GM23338 (cell line): ENCODE measurements at regions not wholly inside any gene's neighbourhood (a gene's known extent, or its start where the extent isn't known, plus 50 kb on each side); places are given as distances from the start of the nearest gene placed in this dataset.

Source experiments
- ATAC-seq: fragments of 200-7000 bp; cut with Tn5 transposase; 3 replicates; pipeline ENCODE4 v1.9.1; 2020
- DNase-seq: peaks from one replicate; pipeline ENCODE4 v3.0.0-alpha.2; 2015; ENCODE audit warnings: low spot score
- H2AFZ ChIP-seq: fragments of 200-600 bp; sonication (generic); 2 replicates; pipeline ENCODE4 v1.8.0; 2016; ENCODE audit warnings: antibody characterized with exemption, mild to moderate bottlenecking, moderate library complexity
- H3F3A ChIP-seq: fragments of 200-600 bp; sonication (generic); replicated peaks from 2 replicates; pipeline ENCODE4 v1.8.0; 2017; ENCODE audit warnings: antibody characterized with exemption, mixed run types, low read depth
- H3K27ac ChIP-seq: fragments of 200-600 bp; sonication (generic); 2 replicates; pipeline ENCODE4 v1.6.1; 2016; ENCODE audit warnings: low read depth
- H3K27me3 ChIP-seq: fragments of 200-600 bp; sonication (generic); 2 replicates; pipeline ENCODE4 v1.8.0; 2016; ENCODE audit warnings: mild to moderate bottlenecking, mixed run types, moderate library complexity; ENCODE audit not compliant: insufficient read depth
- H3K36me3 ChIP-seq: fragments of 200-600 bp; sonication (generic); 2 replicates; pipeline ENCODE4 v1.8.0; 2016; ENCODE audit warnings: mild to moderate bottlenecking; ENCODE audit not compliant: insufficient read depth
- H3K4me1 ChIP-seq: fragments of 200-600 bp; sonication (generic); 2 replicates; pipeline ENCODE4 v1.8.0; 2016; ENCODE audit warnings: mild to moderate bottlenecking, moderate library complexity; ENCODE audit not compliant: insufficient read depth
- H3K4me2 ChIP-seq: fragments of 200-600 bp; sonication (generic); 2 replicates; pipeline ENCODE4 v1.7.1; 2017; ENCODE audit warnings: mixed run types
- H3K4me3 ChIP-seq: fragments of 200-600 bp; sonication (generic); 2 replicates; pipeline ENCODE4 v1.6.1; 2016; ENCODE audit warnings: mixed run types
- H3K79me2 ChIP-seq: fragments of 200-600 bp; sonication (generic); replicated peaks from 2 replicates; pipeline ENCODE4 v1.8.0; 2017; ENCODE audit warnings: mild to moderate bottlenecking; ENCODE audit not compliant: insufficient read depth
- H3K9me2 ChIP-seq: fragments of 200-600 bp; sonication (generic); 2 replicates; pipeline ENCODE4 v1.8.0; 2017; ENCODE audit not compliant: insufficient read depth
- H4K20me1 ChIP-seq: fragments of 200-600 bp; sonication (generic); replicated peaks from 2 replicates; pipeline ENCODE4 v1.8.0; 2017; ENCODE audit warnings: mild to moderate bottlenecking; ENCODE audit not compliant: insufficient read depth
- H3K27ac Mint-ChIP-seq: 2 replicates; pipeline ENCODE4 v1.8.0; 2020; ENCODE audit warnings: inconsistent platforms, mild to moderate bottlenecking, moderate library complexity, mixed read lengths
- H3K27me3 Mint-ChIP-seq: 3 replicates; pipeline ENCODE4 v1.8.0; 2022; ENCODE audit warnings: low read depth, mild to moderate bottlenecking, moderate library complexity, mixed read lengths, inconsistent platforms; ENCODE audit not compliant: insufficient read depth, poor library complexity
- H3K36me3 Mint-ChIP-seq: 3 replicates; pipeline ENCODE4 v1.8.0; 2021; ENCODE audit warnings: low read depth, mild to moderate bottlenecking, inconsistent platforms, moderate library complexity, mixed read lengths
- H3K4me1 Mint-ChIP-seq: 3 replicates; pipeline ENCODE4 v1.8.0; 2020; ENCODE audit warnings: mild to moderate bottlenecking, inconsistent platforms, mixed read lengths
- H3K4me3 Mint-ChIP-seq: 3 replicates; pipeline ENCODE4 v1.8.0; 2021; ENCODE audit warnings: moderate library complexity, mild to moderate bottlenecking, inconsistent platforms, mixed read lengths
- H3K9me3 Mint-ChIP-seq: 3 replicates; pipeline ENCODE4 v1.8.0; 2020; ENCODE audit warnings: moderate library complexity, mild to moderate bottlenecking, inconsistent platforms, mixed read lengths
- CREB1 ChIP-seq: fragments of 250-450 bp; sonication (Bioruptor Pico); IDR thresholded peaks from 2 replicates; pipeline ENCODE4 v1.5.0; 2020; ENCODE audit warnings: low read depth, mild to moderate bottlenecking, moderate library complexity
- EZH2 ChIP-seq: fragments of 200-600 bp; sonication (generic); IDR thresholded peaks from one replicate; pipeline ENCODE4 v1.8.0; 2017; ENCODE audit warnings: antibody characterized with exemption, mild to moderate bottlenecking, low read depth; ENCODE audit not compliant: unreplicated experiment
- EZH2phosphoT487 ChIP-seq: fragments of 200-600 bp; sonication (generic); IDR thresholded peaks from one replicate; pipeline ENCODE4 v1.8.1; 2018; ENCODE audit warnings: antibody characterized with exemption; ENCODE audit not compliant: unreplicated experiment
- JUNB ChIP-seq: IDR thresholded peaks from one replicate; pipeline ENCODE4 v1.6.1; 2016; ENCODE audit warnings: antibody characterized with exemption; ENCODE audit not compliant: unreplicated experiment
- NANOG ChIP-seq: IDR thresholded peaks from 2 replicates; pipeline ENCODE4 v1.6.1; 2016; ENCODE audit warnings: antibody characterized with exemption, borderline replicate concordance
- POLR2AphosphoS5 ChIP-seq: IDR thresholded peaks from 2 replicates; pipeline ENCODE4 v1.6.1; 2016; ENCODE audit warnings: antibody characterized with exemption, low read depth
- STAT1 ChIP-seq: IDR thresholded peaks from one replicate; pipeline ENCODE4 v1.6.1; 2016; ENCODE audit warnings: antibody characterized with exemption; ENCODE audit not compliant: unreplicated experiment
- ZNF114 ChIP-seq: fragments of 250-450 bp; sonication (Bioruptor Pico); IDR thresholded peaks from 2 replicates; pipeline ENCODE4 v1.5.0; 2020; ENCODE audit warnings: mild to moderate bottlenecking, moderate library complexity
- ZNF331 ChIP-seq: fragments of 250-450 bp; sonication (Bioruptor Pico); IDR thresholded peaks from 2 replicates; pipeline ENCODE4 v1.5.0; 2020; ENCODE audit warnings: low read depth, mild to moderate bottlenecking, moderate library complexity
- TF ChIP-seq, protein P1 (sequence below): IDR thresholded peaks from one replicate; pipeline ENCODE4 v1.6.1; 2018; ENCODE audit warnings: antibody characterized with exemption; ENCODE audit not compliant: unreplicated experiment
- TF ChIP-seq, protein P2 (sequence below): IDR thresholded peaks from 2 replicates; pipeline ENCODE4 v1.6.1; 2016; ENCODE audit warnings: antibody characterized with exemption
- TF ChIP-seq, protein P3 (sequence below): fragments of 250-450 bp; sonication (Bioruptor Pico); IDR thresholded peaks from 2 replicates; pipeline ENCODE4 v1.5.0; 2020; ENCODE audit warnings: mild to moderate bottlenecking, moderate library complexity
- TF ChIP-seq, protein P4 (sequence below), 2 experiments: fragments of 200-600 bp in 1 of 2; sonication (generic) in 1 of 2; conservative IDR thresholded peaks; 2 replicates each; pipeline versions ENCODE4 v1.5.1 to v1.6.1; 2016 to 2017; ENCODE audit warnings: antibody characterized with exemption in 2 of 2, low read depth in 2 of 2, mild to moderate bottlenecking in 2 of 2, moderate library complexity in 1 of 2

GRCh38 chr18:14936313-14936712 lies 188.3 kb downstream of the ANKRD30B start (continued):
- TF ChIP-seq JUNB: no peak
- TF ChIP-seq ZNF114: no peak

DNA sequence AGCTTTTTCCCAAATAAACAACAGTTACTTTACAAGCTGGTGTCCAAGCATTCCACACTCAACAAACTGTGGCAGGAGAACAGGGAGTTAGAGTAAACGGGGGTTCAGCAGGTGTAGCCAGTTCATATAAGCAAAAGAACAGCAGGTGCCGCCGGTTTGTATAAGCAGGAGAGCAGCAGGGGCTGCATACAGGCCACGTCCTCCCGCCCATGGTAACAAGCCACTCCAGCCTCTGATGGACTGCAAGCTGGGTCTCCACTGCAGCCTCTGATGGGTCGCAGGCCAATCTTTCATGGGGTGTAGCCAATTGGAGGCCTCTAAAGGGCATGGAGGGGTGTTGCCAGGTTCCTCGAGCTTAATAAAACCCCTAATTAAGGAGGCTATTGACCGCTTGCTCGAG lies 189.3 kb downstream of the ANKRD30B start:
- H3K4me2 ChIP-seq: no peak overlapping the region
- H3K9me2 ChIP-seq: no peaks in the 10 kb centered on the region
- DNase-seq: no peak
- Mint-ChIP-seq H3K27me3 (peaks cover 7% of the 10 kb centered on the region), H3K4me3 (no peak overlapping the region), H3K4me1 (peaks cover 6% of the 10 kb centered on the region), H3K27ac (no peak overlapping the region), H3K9me3 (peaks cover 82% of the 10 kb centered on the region), H3K36me3 (peaks cover 11% of the 10 kb centered on the region; the same call in 1 of the 3 replicates)
- no peak overlapping the region for H3K27ac ChIP-seq
- H3K4me3 ChIP-seq: no peak overlapping the region
- TF ChIP-seq, protein P1, sequence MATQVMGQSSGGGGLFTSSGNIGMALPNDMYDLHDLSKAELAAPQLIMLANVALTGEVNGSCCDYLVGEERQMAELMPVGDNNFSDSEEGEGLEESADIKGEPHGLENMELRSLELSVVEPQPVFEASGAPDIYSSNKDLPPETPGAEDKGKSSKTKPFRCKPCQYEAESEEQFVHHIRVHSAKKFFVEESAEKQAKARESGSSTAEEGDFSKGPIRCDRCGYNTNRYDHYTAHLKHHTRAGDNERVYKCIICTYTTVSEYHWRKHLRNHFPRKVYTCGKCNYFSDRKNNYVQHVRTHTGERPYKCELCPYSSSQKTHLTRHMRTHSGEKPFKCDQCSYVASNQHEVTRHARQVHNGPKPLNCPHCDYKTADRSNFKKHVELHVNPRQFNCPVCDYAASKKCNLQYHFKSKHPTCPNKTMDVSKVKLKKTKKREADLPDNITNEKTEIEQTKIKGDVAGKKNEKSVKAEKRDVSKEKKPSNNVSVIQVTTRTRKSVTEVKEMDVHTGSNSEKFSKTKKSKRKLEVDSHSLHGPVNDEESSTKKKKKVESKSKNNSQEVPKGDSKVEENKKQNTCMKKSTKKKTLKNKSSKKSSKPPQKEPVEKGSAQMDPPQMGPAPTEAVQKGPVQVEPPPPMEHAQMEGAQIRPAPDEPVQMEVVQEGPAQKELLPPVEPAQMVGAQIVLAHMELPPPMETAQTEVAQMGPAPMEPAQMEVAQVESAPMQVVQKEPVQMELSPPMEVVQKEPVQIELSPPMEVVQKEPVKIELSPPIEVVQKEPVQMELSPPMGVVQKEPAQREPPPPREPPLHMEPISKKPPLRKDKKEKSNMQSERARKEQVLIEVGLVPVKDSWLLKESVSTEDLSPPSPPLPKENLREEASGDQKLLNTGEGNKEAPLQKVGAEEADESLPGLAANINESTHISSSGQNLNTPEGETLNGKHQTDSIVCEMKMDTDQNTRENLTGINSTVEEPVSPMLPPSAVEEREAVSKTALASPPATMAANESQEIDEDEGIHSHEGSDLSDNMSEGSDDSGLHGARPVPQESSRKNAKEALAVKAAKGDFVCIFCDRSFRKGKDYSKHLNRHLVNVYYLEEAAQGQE: no peak
- TF ChIP-seq, protein P2, sequence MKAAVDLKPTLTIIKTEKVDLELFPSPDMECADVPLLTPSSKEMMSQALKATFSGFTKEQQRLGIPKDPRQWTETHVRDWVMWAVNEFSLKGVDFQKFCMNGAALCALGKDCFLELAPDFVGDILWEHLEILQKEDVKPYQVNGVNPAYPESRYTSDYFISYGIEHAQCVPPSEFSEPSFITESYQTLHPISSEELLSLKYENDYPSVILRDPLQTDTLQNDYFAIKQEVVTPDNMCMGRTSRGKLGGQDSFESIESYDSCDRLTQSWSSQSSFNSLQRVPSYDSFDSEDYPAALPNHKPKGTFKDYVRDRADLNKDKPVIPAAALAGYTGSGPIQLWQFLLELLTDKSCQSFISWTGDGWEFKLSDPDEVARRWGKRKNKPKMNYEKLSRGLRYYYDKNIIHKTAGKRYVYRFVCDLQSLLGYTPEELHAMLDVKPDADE: no peak
- TF ChIP-seq, protein P3, sequence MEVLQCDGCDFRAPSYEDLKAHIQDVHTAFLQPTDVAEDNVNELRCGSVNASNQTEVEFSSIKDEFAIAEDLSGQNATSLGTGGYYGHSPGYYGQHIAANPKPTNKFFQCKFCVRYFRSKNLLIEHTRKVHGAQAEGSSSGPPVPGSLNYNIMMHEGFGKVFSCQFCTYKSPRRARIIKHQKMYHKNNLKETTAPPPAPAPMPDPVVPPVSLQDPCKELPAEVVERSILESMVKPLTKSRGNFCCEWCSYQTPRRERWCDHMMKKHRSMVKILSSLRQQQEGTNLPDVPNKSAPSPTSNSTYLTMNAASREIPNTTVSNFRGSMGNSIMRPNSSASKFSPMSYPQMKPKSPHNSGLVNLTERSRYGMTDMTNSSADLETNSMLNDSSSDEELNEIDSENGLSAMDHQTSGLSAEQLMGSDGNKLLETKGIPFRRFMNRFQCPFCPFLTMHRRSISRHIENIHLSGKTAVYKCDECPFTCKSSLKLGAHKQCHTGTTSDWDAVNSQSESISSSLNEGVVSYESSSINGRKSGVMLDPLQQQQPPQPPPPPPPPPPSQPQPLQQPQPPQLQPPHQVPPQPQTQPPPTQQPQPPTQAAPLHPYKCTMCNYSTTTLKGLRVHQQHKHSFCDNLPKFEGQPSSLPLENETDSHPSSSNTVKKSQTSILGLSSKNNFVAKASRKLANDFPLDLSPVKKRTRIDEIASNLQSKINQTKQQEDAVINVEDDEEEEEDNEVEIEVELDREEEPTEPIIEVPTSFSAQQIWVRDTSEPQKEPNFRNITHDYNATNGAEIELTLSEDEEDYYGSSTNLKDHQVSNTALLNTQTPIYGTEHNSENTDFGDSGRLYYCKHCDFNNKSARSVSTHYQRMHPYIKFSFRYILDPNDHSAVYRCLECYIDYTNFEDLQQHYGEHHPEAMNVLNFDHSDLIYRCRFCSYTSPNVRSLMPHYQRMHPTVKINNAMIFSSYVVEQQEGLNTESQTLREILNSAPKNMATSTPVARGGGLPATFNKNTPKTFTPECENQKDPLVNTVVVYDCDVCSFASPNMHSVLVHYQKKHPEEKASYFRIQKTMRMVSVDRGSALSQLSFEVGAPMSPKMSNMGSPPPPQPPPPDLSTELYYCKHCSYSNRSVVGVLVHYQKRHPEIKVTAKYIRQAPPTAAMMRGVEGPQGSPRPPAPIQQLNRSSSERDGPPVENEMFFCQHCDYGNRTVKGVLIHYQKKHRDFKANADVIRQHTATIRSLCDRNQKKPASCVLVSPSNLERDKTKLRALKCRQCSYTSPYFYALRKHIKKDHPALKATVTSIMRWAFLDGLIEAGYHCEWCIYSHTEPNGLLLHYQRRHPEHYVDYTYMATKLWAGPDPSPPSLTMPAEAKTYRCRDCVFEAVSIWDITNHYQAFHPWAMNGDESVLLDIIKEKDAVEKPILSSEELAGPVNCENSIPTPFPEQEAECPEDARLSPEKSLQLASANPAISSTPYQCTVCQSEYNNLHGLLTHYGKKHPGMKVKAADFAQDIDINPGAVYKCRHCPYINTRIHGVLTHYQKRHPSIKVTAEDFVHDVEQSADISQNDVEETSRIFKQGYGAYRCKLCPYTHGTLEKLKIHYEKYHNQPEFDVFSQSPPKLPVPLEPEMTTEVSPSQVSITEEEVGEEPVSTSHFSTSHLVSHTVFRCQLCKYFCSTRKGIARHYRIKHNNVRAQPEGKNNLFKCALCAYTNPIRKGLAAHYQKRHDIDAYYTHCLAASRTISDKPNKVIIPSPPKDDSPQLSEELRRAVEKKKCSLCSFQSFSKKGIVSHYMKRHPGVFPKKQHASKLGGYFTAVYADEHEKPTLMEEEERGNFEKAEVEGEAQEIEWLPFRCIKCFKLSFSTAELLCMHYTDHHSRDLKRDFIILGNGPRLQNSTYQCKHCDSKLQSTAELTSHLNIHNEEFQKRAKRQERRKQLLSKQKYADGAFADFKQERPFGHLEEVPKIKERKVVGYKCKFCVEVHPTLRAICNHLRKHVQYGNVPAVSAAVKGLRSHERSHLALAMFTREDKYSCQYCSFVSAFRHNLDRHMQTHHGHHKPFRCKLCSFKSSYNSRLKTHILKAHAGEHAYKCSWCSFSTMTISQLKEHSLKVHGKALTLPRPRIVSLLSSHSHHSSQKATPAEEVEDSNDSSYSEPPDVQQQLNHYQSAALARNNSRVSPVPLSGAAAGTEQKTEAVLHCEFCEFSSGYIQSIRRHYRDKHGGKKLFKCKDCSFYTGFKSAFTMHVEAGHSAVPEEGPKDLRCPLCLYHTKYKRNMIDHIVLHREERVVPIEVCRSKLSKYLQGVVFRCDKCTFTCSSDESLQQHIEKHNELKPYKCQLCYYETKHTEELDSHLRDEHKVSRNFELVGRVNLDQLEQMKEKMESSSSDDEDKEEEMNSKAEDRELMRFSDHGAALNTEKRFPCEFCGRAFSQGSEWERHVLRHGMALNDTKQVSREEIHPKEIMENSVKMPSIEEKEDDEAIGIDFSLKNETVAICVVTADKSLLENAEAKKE: no peak
- TF ChIP-seq CREB1 (CRISPR knock-in tag): no peak
- TF ChIP-seq ZNF114: no peak
- TF ChIP-seq POLR2AphosphoS5: no peak
- no peak for TF ChIP-seq EZH2phosphoT487
- no peak for TF ChIP-seq EZH2
- no peak for TF ChIP-seq STAT1
- TF ChIP-seq ZNF331 (CRISPR knock-in tag): no peak
- TF ChIP-seq JUNB: no peak
- TF ChIP-seq NANOG: no peak
- TF ChIP-seq, protein P4, sequence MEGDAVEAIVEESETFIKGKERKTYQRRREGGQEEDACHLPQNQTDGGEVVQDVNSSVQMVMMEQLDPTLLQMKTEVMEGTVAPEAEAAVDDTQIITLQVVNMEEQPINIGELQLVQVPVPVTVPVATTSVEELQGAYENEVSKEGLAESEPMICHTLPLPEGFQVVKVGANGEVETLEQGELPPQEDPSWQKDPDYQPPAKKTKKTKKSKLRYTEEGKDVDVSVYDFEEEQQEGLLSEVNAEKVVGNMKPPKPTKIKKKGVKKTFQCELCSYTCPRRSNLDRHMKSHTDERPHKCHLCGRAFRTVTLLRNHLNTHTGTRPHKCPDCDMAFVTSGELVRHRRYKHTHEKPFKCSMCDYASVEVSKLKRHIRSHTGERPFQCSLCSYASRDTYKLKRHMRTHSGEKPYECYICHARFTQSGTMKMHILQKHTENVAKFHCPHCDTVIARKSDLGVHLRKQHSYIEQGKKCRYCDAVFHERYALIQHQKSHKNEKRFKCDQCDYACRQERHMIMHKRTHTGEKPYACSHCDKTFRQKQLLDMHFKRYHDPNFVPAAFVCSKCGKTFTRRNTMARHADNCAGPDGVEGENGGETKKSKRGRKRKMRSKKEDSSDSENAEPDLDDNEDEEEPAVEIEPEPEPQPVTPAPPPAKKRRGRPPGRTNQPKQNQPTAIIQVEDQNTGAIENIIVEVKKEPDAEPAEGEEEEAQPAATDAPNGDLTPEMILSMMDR (conservative IDR thresholded peaks at IDR 0.05; ENCODE audit: low read depth in 2 of 2): no peak
- no peaks in the 10 kb centered on the region for H3F3A ChIP-seq
- no peak for ATAC-seq
- no peaks in the 10 kb centered on the region for H4K20me1 ChIP-seq
- no peaks in the 10 kb centered on the region for H3K27me3 ChIP-seq
- no peaks in the 10 kb centered on the region for H3K79me2 ChIP-seq
- no peaks in the 10 kb centered on the region for H3K36me3 ChIP-seq
- no peak overlapping the region for H2AFZ ChIP-seq
- H3K4me1 ChIP-seq: no peaks in the 10 kb centered on the region
